Lower lobe of right lung (tissue), 2 donors: ENCODE measurements at regions not wholly inside any gene's neighbourhood (a gene's known extent, or its start where the extent isn't known, plus 50 kb on each side); places are given as distances from the start of the nearest gene placed in this dataset.

ENCODE experiments used
- ATAC-seq, 2 donors: fragments of 200-7000 bp; cut with Tn5 transposase; one replicate each; pipeline ENCODE4 v1.9.1; 2020 to 2022; ENCODE audit warnings: mild to moderate bottlenecking in 2 of 2, moderate library complexity in 2 of 2
- DNase-seq: peaks from one replicate; pipeline ENCODE4 v3.0.0-alpha.2; 2020
- H3K27ac ChIP-seq: fragments of 200-600 bp; one replicate; pipeline ENCODE4 v1.8.0; 2022
- H3K27me3 ChIP-seq: fragments of 200-600 bp; one replicate; pipeline ENCODE4 v1.8.0; 2022; ENCODE audit warnings: low read depth
- H3K36me3 ChIP-seq: fragments of 200-600 bp; one replicate; pipeline ENCODE4 v1.8.0; 2022; ENCODE audit warnings: mild to moderate bottlenecking
- H3K4me1 ChIP-seq: fragments of 200-600 bp; one replicate; pipeline ENCODE4 v1.8.0; 2022
- H3K4me3 ChIP-seq: fragments of 200-600 bp; one replicate; pipeline ENCODE4 v1.8.0; 2022; ENCODE audit warnings: mild to moderate bottlenecking
- H3K9me3 ChIP-seq: fragments of 200-600 bp; one replicate; pipeline ENCODE4 v1.8.0; 2022
- intact Hi-C: fragments of 100-400 bp; cut with DNase I; formaldehyde crosslinking; loops from one replicate; pipeline ENCODE4 v1.11.0; 2022
- TF ChIP-seq, protein P1 (sequence below): fragments of 200-600 bp; IDR thresholded peaks from one replicate; pipeline ENCODE4 v1.8.0; 2022; ENCODE audit warnings: antibody characterized with exemption, mild to moderate bottlenecking
- donor health status: DM: no; HTN: yes; CAD: no; lungs with severe emphysema.

DNA sequence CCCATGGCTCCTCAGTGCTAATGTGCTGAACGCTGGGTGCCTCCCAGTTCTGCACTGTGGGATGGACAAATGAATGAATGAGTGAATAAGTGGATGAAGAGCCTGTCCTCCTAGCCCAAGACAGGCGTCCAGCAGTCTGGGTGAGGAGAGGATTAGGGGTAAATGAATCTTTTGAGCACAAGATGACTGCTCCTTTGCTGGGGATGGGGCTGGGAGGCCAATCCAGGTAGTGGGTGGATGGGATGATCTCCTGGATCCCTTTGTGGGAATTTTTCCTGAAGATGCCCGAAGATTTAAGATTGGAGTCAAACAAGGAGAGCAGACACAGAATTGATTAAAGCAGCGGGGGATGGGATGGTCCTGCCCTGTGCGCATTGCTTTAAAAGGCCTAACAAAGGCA, 65.3 kb upstream of the MLN start:
- no peaks in the 10 kb centered on the region for H3K36me3 ChIP-seq
- ATAC-seq (no peak), DNase-seq (peak; percentile 3)
- no peaks in the 10 kb centered on the region for H3K4me1 ChIP-seq
- TF ChIP-seq, protein P1, sequence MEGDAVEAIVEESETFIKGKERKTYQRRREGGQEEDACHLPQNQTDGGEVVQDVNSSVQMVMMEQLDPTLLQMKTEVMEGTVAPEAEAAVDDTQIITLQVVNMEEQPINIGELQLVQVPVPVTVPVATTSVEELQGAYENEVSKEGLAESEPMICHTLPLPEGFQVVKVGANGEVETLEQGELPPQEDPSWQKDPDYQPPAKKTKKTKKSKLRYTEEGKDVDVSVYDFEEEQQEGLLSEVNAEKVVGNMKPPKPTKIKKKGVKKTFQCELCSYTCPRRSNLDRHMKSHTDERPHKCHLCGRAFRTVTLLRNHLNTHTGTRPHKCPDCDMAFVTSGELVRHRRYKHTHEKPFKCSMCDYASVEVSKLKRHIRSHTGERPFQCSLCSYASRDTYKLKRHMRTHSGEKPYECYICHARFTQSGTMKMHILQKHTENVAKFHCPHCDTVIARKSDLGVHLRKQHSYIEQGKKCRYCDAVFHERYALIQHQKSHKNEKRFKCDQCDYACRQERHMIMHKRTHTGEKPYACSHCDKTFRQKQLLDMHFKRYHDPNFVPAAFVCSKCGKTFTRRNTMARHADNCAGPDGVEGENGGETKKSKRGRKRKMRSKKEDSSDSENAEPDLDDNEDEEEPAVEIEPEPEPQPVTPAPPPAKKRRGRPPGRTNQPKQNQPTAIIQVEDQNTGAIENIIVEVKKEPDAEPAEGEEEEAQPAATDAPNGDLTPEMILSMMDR: no peak
- no peak overlapping the region for H3K27ac ChIP-seq
- H3K9me3 ChIP-seq: no peaks in the 10 kb centered on the region
- intact Hi-C loops: no loop called here
- no peaks in the 10 kb centered on the region for H3K27me3 ChIP-seq
- no peak overlapping the region for H3K4me3 ChIP-seq

DNA sequence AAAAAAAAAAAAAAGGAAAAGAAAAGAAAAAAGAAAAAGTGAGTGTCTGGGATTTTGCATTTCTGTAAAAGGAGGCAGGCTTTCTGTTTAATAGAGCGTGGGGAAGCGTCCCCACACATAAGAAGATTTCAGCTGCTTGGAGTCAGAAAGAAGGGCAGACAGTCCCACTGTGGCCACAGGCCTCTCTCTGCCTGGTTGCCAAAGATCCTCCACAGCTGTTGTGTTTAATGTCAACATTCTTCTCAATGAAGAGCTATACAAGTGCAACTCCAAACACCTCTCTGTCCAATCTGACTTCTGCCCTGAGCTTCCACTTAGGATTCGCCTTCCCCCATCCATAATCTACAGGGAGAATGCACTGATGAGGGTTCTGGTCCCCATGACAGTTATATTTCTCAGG, 64.3 kb upstream of the MLN start:
- intact Hi-C loops: no loop called here
- DNase-seq: no peak
- H3K4me1 ChIP-seq: no peaks in the 10 kb centered on the region

DNA sequence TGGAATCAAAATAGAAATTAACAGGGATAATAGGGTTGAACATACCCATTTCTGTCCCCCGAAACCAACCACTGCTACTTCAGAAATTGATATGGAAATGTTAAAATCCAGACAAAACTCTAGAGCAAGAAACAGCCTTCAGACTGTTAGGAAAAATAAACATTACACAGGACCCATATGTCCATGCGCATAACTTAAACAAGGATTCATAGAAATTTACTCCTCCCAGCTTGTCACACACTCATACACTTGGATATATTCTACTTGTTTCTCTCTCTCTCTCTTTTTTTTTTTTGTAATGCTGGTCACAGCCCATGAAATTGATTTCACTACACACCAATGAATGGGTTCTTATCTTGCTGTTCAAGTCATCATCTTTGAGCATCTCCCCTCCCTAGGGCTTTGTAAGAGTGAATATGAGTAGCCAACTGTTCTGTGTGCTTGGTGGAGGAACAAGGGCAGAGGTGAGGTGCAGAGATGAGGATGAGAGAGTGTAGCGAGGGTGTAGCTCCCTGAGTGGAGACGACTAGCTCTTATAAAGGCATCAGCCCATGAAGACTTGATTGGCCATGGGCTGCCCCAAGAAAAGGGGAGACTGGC, 61.8 kb upstream of the MLN start:
- TF ChIP-seq, protein P1: no peak
- ATAC-seq (no peak), DNase-seq (peak; percentile 0)
- Histone ChIP-seq H3K27me3 (no peaks in the 10 kb centered on the region), H3K36me3 (no peaks in the 10 kb centered on the region), H3K9me3 (no peaks in the 10 kb centered on the region), H3K27ac (no peak overlapping the region), H3K4me1 (peaks cover 6% of the 10 kb centered on the region), H3K4me3 (no peak overlapping the region)
- intact Hi-C loops: no loop called here

More for the DNA sequence above, 64.3 kb upstream of the MLN start:
- Histone ChIP-seq H3K4me3 (no peak overlapping the region), H3K27ac (no peak overlapping the region), H3K36me3 (no peaks in the 10 kb centered on the region), H3K27me3 (no peaks in the 10 kb centered on the region), H3K9me3 (no peaks in the 10 kb centered on the region)
- ATAC-seq: peak in 1 of 2 donors; percentile 15
- TF ChIP-seq, protein P1: no peak

DNA sequence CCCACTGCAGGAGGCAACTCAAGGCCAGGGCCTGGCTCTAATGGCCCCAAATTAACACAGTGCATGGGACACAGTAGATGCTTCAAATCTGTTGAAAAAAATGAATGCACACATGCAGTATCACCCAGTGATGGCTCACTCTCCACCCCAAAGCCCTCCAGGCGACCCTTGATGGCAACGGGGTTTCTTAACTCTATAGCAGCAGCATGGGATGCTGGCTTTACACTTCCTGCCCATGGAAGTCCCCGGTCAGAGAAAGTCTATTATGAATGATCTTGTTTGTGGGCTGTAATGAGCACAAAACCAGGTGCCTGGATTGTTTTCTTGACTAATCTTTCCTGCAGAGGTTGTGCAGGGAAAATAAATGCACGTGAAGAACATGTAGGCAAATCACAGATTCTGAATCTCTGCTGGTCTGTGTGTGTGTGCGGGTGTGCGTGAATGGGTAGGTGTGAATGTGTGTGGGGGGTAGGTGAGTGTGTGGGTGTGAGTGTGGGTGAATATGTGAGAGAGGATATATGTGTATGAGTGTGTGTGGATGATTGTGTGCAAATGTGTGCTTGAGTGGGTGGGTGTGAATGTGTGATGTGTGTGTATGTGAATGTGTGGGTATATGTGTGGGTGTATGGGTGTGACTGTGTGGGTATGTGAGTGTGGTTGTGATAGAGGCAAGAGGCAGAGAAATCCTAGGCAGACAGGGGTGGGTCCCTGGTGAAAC, 60.1 kb upstream of the MLN start:
- H3K4me3 ChIP-seq: no peak overlapping the region
- TF ChIP-seq, protein P1: no peak

DNA sequence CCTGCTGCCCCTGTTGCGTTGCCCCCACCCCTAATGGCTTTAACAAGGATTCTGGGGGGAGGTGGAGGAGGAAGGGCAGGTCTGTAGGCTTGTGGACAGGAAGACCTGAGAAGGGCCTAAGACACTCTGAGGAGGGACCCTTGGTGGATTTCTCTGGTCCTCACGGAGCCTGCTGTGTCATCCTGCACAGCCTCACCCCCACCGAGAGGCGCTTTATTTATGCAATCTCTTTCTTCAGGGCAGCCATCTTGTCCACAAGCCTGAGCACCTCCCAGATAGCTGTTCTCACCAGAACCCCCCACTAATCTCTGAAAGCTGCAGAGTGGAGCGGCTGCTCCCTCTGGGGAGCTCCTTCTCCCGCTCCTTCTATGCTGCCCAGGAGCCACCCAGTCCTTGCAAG, 59.3 kb upstream of the MLN start:
- Histone ChIP-seq H3K4me1 (peaks cover 7% of the 10 kb centered on the region), H3K27ac (no peak overlapping the region), H3K9me3 (no peaks in the 10 kb centered on the region), H3K36me3 (no peaks in the 10 kb centered on the region), H3K4me3 (no peak overlapping the region), H3K27me3 (no peaks in the 10 kb centered on the region)
- DNase-seq (no peak), ATAC-seq (no peak)
- TF ChIP-seq, protein P1: no peak
- intact Hi-C loops: no loop called here

More for the DNA sequence above, 60.1 kb upstream of the MLN start:
- no peak for ATAC-seq
- H3K27ac ChIP-seq: no peak overlapping the region
- H3K4me1 ChIP-seq: peaks cover 7% of the 10 kb centered on the region
- no peaks in the 10 kb centered on the region for H3K36me3 ChIP-seq
- no peaks in the 10 kb centered on the region for H3K9me3 ChIP-seq
- no peaks in the 10 kb centered on the region for H3K27me3 ChIP-seq
- intact Hi-C loops: no loop called here
- no peak for DNase-seq
